Neural progenitor cell (in vitro differentiated cells): ENCODE measurements at regions not wholly inside any gene's neighbourhood (a gene's known extent, or its start where the extent isn't known, plus 50 kb on each side); places are given as distances from the start of the nearest gene placed in this dataset.

ENCODE experiments used
- DNase-seq: peaks from one replicate; pipeline ENCODE4 v3.0.0-alpha.2; 2016; ENCODE audit warnings: low spot score
- H2AFZ ChIP-seq: fragments of 200-600 bp; sonication (generic); replicated peaks from 2 replicates; pipeline ENCODE4 v1.6.1; 2016; ENCODE audit warnings: antibody characterized with exemption
- H3F3A ChIP-seq: fragments of 200-600 bp; sonication (generic); 2 replicates; pipeline ENCODE4 v1.6.1; 2016; ENCODE audit warnings: antibody characterized with exemption, low read depth
- H3K27ac ChIP-seq: fragments of 200-600 bp; sonication (generic); 2 replicates; pipeline ENCODE4 v1.5.1; 2016; ENCODE audit warnings: mild to moderate bottlenecking
- H3K27me3 ChIP-seq: fragments of 200-600 bp; sonication (generic); 2 replicates; pipeline ENCODE4 v1.6.1; 2016; ENCODE audit warnings: mild to moderate bottlenecking, moderate library complexity
- H3K36me3 ChIP-seq: fragments of 200-600 bp; sonication (generic); 2 replicates; pipeline ENCODE4 v1.5.1; 2016
- H3K4me1 ChIP-seq: fragments of 200-600 bp; sonication (generic); 2 replicates; pipeline ENCODE4 v1.6.1; 2016; ENCODE audit warnings: mixed run types
- H3K4me2 ChIP-seq: fragments of 200-600 bp; sonication (generic); 2 replicates; pipeline ENCODE4 v1.6.1; 2016
- H3K4me3 ChIP-seq: fragments of 200-600 bp; sonication (generic); 2 replicates; pipeline ENCODE4 v1.5.1; 2016
- H3K79me2 ChIP-seq: fragments of 200-600 bp; sonication (generic); 2 replicates; pipeline ENCODE4 v1.6.1; 2016; ENCODE audit warnings: low read depth
- H3K9ac ChIP-seq: fragments of 200-600 bp; sonication (generic); 2 replicates; pipeline ENCODE4 v1.6.1; 2016
- H3K9me3 ChIP-seq: fragments of 200-600 bp; sonication (generic); 2 replicates; pipeline ENCODE4 v1.5.1; 2016; ENCODE audit warnings: low read depth
- H4K20me1 ChIP-seq: fragments of 200-600 bp; sonication (generic); 2 replicates; pipeline ENCODE4 v1.6.1; 2016; ENCODE audit warnings: low read depth
- H3K27ac Mint-ChIP-seq: 3 replicates; pipeline ENCODE4 v1.8.0; 2021; ENCODE audit warnings: mixed read lengths
- H3K27me3 Mint-ChIP-seq: 2 replicates; pipeline ENCODE4 v1.8.0; 2022; ENCODE audit warnings: low read depth, mild to moderate bottlenecking, inconsistent platforms, moderate library complexity, mixed read lengths; ENCODE audit not compliant: insufficient read depth
- H3K36me3 Mint-ChIP-seq: 3 replicates; pipeline ENCODE4 v1.8.0; 2021; ENCODE audit warnings: mixed read lengths
- H3K4me1 Mint-ChIP-seq: 3 replicates; pipeline ENCODE4 v1.8.0; 2021; ENCODE audit warnings: mixed read lengths
- H3K4me3 Mint-ChIP-seq: 3 replicates; pipeline ENCODE4 v1.8.0; 2021; ENCODE audit warnings: mild to moderate bottlenecking, moderate library complexity, mixed read lengths
- H3K9me3 Mint-ChIP-seq: 3 replicates; pipeline ENCODE4 v1.8.0; 2020; ENCODE audit warnings: mixed read lengths
- CTCF ChIP-seq: fragments of 200-600 bp; sonication (generic); IDR thresholded peaks from 2 replicates; pipeline ENCODE4 v1.5.1; 2017; ENCODE audit warnings: antibody characterized with exemption, mild to moderate bottlenecking
- EZH2 ChIP-seq: fragments of 200-600 bp; sonication (generic); IDR thresholded peaks from 2 replicates; pipeline ENCODE4 v1.6.1; 2017; ENCODE audit warnings: antibody characterized with exemption, mild to moderate bottlenecking, moderate library complexity
- EZH2phosphoT487 ChIP-seq: fragments of 200-600 bp; sonication (generic); IDR thresholded peaks from 2 replicates; pipeline ENCODE4 v1.6.1; 2017; ENCODE audit warnings: antibody characterized with exemption

DNA sequence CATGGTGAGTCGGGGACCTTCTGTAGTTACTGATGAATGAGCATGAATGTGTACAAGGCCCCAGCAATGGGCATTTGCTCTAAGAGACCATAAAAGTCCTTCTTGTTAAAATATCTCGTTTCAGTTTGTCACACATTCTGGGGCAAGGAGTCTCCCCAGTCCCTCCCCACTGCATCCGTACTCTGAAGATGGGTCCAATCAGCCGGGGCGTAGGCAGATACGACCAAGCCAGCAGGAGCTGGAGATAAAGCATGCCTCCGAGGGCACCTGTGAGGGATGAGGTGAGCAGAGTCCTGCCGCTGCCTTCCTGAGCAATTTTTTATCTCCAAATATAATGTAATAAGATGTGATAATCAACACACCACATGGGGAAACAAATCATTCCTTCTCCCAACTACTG lies 528.5 kb downstream of the BCL11B start:
- no peaks in the 10 kb centered on the region for H3K4me1 ChIP-seq
- H3F3A ChIP-seq, result no peaks in the 10 kb centered on the region
- no peak overlapping the region for H3K4me3 ChIP-seq
- no peak overlapping the region for H3K4me2 ChIP-seq
- no peaks in the 10 kb centered on the region for H3K36me3 Mint-ChIP-seq
- no peak overlapping the region for H3K9ac ChIP-seq
- no peaks in the 10 kb centered on the region for H3K36me3 ChIP-seq
- H3K27me3 Mint-ChIP-seq, result peaks cover 4% of the 10 kb centered on the region
- H3K79me2 ChIP-seq, result no peaks in the 10 kb centered on the region
- no peaks in the 10 kb centered on the region for H3K9me3 ChIP-seq
- no peaks in the 10 kb centered on the region for H3K27me3 ChIP-seq
- no peak overlapping the region for H2AFZ ChIP-seq
- H3K27ac ChIP-seq, result no peak overlapping the region
- H3K27ac Mint-ChIP-seq, result no peak overlapping the region
- TF ChIP-seq EZH2 (no peak), CTCF (no peak), EZH2phosphoT487 (no peak)
- no peaks in the 10 kb centered on the region for H3K9me3 Mint-ChIP-seq
- no peak for DNase-seq
- no peaks in the 10 kb centered on the region for H4K20me1 ChIP-seq
- no peaks in the 10 kb centered on the region for H3K4me1 Mint-ChIP-seq
- no peak overlapping the region for H3K4me3 Mint-ChIP-seq

GRCh38 chr14:98748966-98749365 lies 523.0 kb downstream of the BCL11B start:
- Mint-ChIP-seq H3K27me3 (peaks cover 2% of the 10 kb centered on the region), H3K4me3 (no peak overlapping the region), H3K36me3 (no peaks in the 10 kb centered on the region), H3K9me3 (no peaks in the 10 kb centered on the region), H3K4me1 (no peaks in the 10 kb centered on the region), H3K27ac (no peak overlapping the region)
- H3K9me3 ChIP-seq, result no peaks in the 10 kb centered on the region
- H3K79me2 ChIP-seq, result no peaks in the 10 kb centered on the region
- no peak for TF ChIP-seq EZH2
- H3K27me3 ChIP-seq, result no peaks in the 10 kb centered on the region
- H4K20me1 ChIP-seq, result no peaks in the 10 kb centered on the region
- H3K4me3 ChIP-seq, result no peak overlapping the region
- no peaks in the 10 kb centered on the region for H3K36me3 ChIP-seq
- H3K27ac ChIP-seq, result no peak overlapping the region
- DNase-seq, result no peak
- H3K9ac ChIP-seq, result no peak overlapping the region
- H3K4me2 ChIP-seq, result no peak overlapping the region
- no peaks in the 10 kb centered on the region for H3K4me1 ChIP-seq
- H3F3A ChIP-seq, result no peaks in the 10 kb centered on the region
- H2AFZ ChIP-seq, result no peak overlapping the region

DNA sequence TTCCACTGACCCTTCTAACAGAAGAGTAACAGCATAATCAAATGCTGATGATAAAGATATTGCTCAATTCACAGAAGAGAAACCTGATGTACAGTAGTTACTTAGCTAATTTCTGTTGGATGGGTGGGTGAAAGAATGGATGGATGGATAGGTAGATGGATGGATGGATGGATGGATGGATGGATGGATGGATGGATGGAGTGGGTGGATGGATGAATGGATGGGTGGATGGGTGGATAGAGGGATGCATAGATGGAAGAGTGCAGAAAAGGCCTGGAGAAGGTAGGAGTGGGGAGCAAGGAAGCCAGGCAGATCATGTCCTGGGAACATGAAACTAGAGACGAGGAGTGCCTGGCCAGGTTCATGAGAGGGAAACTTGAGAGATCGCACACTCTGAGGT lies 520.9 kb downstream of the BCL11B start:
- Histone ChIP-seq H3K4me2 (no peak overlapping the region), H3K27me3 (no peaks in the 10 kb centered on the region), H3F3A (no peaks in the 10 kb centered on the region), H3K27ac (no peak overlapping the region), H3K4me3 (no peak overlapping the region), H2AFZ (no peak overlapping the region), H3K36me3 (no peaks in the 10 kb centered on the region), H3K79me2 (no peaks in the 10 kb centered on the region), H3K4me1 (no peaks in the 10 kb centered on the region), H4K20me1 (no peaks in the 10 kb centered on the region), H3K9me3 (no peaks in the 10 kb centered on the region), H3K9ac (no peak overlapping the region)
- Mint-ChIP-seq H3K27me3 (no peaks in the 10 kb centered on the region), H3K4me1 (no peaks in the 10 kb centered on the region), H3K27ac (no peak overlapping the region), H3K4me3 (no peak overlapping the region), H3K36me3 (no peaks in the 10 kb centered on the region), H3K9me3 (peaks cover 4% of the 10 kb centered on the region)
- no peak for TF ChIP-seq CTCF
- DNase-seq, result no peak

GRCh38 chr14:98752660-98753059 lies 519.3 kb downstream of the BCL11B start:
- Histone ChIP-seq H3K9me3 (no peaks in the 10 kb centered on the region), H2AFZ (no peak overlapping the region), H3K27me3 (no peaks in the 10 kb centered on the region), H3K36me3 (no peaks in the 10 kb centered on the region), H3K79me2 (no peaks in the 10 kb centered on the region), H3K27ac (no peak overlapping the region), H4K20me1 (no peaks in the 10 kb centered on the region), H3F3A (no peaks in the 10 kb centered on the region), H3K4me1 (no peaks in the 10 kb centered on the region), H3K9ac (no peak overlapping the region), H3K4me3 (no peak overlapping the region), H3K4me2 (no peak overlapping the region)
- no peaks in the 10 kb centered on the region for H3K27me3 Mint-ChIP-seq
- H3K36me3 Mint-ChIP-seq, result no peaks in the 10 kb centered on the region
- no peak overlapping the region for H3K27ac Mint-ChIP-seq
- H3K4me3 Mint-ChIP-seq, result no peak overlapping the region
- H3K9me3 Mint-ChIP-seq, result peaks cover 4% of the 10 kb centered on the region
- TF ChIP-seq CTCF (no peak), EZH2phosphoT487 (no peak), EZH2 (no peak)
- DNase-seq, result no peak
- H3K4me1 Mint-ChIP-seq, result no peaks in the 10 kb centered on the region
